DOHH2 (cell line): ENCODE measurements at regions not wholly inside any gene's neighbourhood (a gene's known extent, or its start where the extent isn't known, plus 50 kb on each side); places are given as distances from the start of the nearest gene placed in this dataset.

Experiments
- EZH2phosphoT487 ChIP-seq: fragments of 200-600 bp; sonication (generic); IDR thresholded peaks from 2 replicates; pipeline ENCODE4 v1.6.1; 2017; ENCODE audit warnings: borderline replicate concordance, mild to moderate bottlenecking, antibody characterized with exemption, low read length, moderate library complexity, mixed read lengths
- TF ChIP-seq, protein P1 (sequence below): fragments of 200-600 bp; sonication (generic); IDR thresholded peaks from one replicate; pipeline ENCODE4 v1.5.1; 2014; ENCODE audit warnings: antibody characterized with exemption, mild to moderate bottlenecking, low read depth, low read length; ENCODE audit not compliant: poor library complexity, severe bottlenecking

- TF ChIP-seq, protein P1, sequence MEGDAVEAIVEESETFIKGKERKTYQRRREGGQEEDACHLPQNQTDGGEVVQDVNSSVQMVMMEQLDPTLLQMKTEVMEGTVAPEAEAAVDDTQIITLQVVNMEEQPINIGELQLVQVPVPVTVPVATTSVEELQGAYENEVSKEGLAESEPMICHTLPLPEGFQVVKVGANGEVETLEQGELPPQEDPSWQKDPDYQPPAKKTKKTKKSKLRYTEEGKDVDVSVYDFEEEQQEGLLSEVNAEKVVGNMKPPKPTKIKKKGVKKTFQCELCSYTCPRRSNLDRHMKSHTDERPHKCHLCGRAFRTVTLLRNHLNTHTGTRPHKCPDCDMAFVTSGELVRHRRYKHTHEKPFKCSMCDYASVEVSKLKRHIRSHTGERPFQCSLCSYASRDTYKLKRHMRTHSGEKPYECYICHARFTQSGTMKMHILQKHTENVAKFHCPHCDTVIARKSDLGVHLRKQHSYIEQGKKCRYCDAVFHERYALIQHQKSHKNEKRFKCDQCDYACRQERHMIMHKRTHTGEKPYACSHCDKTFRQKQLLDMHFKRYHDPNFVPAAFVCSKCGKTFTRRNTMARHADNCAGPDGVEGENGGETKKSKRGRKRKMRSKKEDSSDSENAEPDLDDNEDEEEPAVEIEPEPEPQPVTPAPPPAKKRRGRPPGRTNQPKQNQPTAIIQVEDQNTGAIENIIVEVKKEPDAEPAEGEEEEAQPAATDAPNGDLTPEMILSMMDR, result no peak
- no peak for TF ChIP-seq EZH2phosphoT487
Observed at GRCh38 chr4:173461170-173461569, 62.3 kb upstream of the SCRG1 start.
